ENCODE measurements at regions not wholly inside any gene's neighbourhood (a gene's known extent, or its start where the extent isn't known, plus 50 kb on each side); places are given as distances from the start of the nearest gene placed in this dataset.
A peak's percentile ranks its signal among the peaks of the same experiment; 100 is the strongest.

DNA sequence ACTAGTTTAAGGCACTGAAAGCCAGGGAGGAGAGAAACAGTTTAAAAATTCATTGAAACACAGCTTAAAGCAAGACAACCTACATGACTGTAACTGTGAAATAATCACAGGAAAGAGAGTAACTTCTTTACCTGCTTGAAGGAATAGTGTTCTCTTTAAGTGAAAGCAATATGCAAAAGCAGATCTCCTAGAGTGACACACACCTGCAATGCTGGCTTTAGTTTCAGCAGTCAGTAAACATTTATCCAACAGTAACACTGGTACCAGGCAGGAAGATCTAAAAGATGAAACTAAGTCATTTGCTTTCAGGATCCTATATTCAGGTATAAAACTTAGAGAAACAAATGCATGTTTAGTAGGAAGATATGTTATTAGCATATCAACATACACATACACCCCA, 85.3 kb upstream of the PPM1H start:
- TF ChIP-seq CTCF (IDR thresholded peaks at IDR 0.05; ENCODE audit: control extremely low read depth, extremely low read depth): no peak
- Histone ChIP-seq H3K9ac (ENCODE audit: insufficient read depth in 1 of 2, low read length in 2 of 2) (no peak overlapping the region), H3K27me3 (ENCODE audit: control insufficient read depth in 3 of 3, insufficient read depth in 3 of 3, low read length in 2 of 3) (no peaks in the 10 kb centered on the region), H3K27ac (ENCODE audit: low read depth in 1 of 2, low read length in 1 of 2) (no peak overlapping the region), H3K4me3 (no peak overlapping the region), H3K4me1 (ENCODE audit: control insufficient read depth in 5 of 5, insufficient read depth in 5 of 5, low read length in 5 of 5) (no peaks in the 10 kb centered on the region), H3K36me3 (ENCODE audit: control insufficient read depth in 4 of 4, insufficient read depth in 4 of 4, low read length in 4 of 4) (no peaks in the 10 kb centered on the region), H3K9me3 (ENCODE audit: control insufficient read depth in 4 of 4, insufficient read depth in 3 of 4, low read length in 3 of 4) (no peaks in the 10 kb centered on the region)
- DNase-seq (no peak), ATAC-seq (ENCODE audit: insufficient read depth, low FRiP score) (no peak)

- no peak overlapping the region for H3K27ac ChIP-seq (ENCODE audit: low read depth in 1 of 2, low read length in 1 of 2)
- H3K36me3 ChIP-seq (ENCODE audit: control insufficient read depth in 4 of 4, insufficient read depth in 4 of 4, low read length in 4 of 4): no peaks in the 10 kb centered on the region
- H3K4me3 ChIP-seq: no peak overlapping the region
- ATAC-seq (ENCODE audit: insufficient read depth, low FRiP score): no peak
- DNase-seq: no peak
- TF ChIP-seq CTCF (IDR thresholded peaks at IDR 0.05; ENCODE audit: control extremely low read depth, extremely low read depth): no peak
- no peaks in the 10 kb centered on the region for H3K27me3 ChIP-seq (ENCODE audit: control insufficient read depth in 3 of 3, insufficient read depth in 3 of 3, low read length in 2 of 3)
- no peaks in the 10 kb centered on the region for H3K9me3 ChIP-seq (ENCODE audit: control insufficient read depth in 4 of 4, insufficient read depth in 3 of 4, low read length in 3 of 4)
- no peaks in the 10 kb centered on the region for H3K4me1 ChIP-seq (ENCODE audit: control insufficient read depth in 5 of 5, insufficient read depth in 5 of 5, low read length in 5 of 5)
- H3K9ac ChIP-seq (ENCODE audit: insufficient read depth in 1 of 2, low read length in 2 of 2): no peak overlapping the region
- WGBS, 2 donors: 55 to 67% methylated on average over 4 of the region's 4 CpGs
These were observed 83.3 kb upstream of the PPM1H start for GRCh38 chr12:63018273-63018672.

DNA sequence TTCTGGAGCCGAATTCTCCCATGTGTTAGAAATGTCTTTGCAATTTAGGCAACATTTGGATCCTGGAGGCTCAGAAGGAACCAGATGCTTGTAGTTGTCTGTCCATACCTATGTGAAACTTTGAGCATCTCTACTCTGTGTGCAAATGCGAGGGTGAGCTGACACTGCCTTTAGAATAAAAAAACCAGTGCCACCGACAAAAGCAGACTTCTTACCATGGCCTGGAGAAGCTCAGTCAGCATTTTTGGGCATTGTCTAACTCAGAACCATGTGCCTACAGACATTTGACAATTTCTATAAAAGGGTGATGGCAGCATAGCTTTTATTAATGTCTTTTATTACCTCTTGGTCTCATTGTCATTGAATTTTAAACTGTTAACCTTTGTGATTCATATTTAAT, 78.4 kb upstream of the PPM1H start:
- no peaks in the 10 kb centered on the region for H3K27me3 ChIP-seq (ENCODE audit: control insufficient read depth in 3 of 3, insufficient read depth in 3 of 3, low read length in 2 of 3)
- H3K4me1 ChIP-seq (ENCODE audit: control insufficient read depth in 5 of 5, insufficient read depth in 5 of 5, low read length in 5 of 5): no peaks in the 10 kb centered on the region
- no peak overlapping the region for H3K27ac ChIP-seq (ENCODE audit: low read depth in 1 of 2, low read length in 1 of 2)
- WGBS, 2 donors: 92 to 97% methylated on average over 3 of the region's 3 CpGs
- H3K9ac ChIP-seq (ENCODE audit: insufficient read depth in 1 of 2, low read length in 2 of 2): no peak overlapping the region
- DNase-seq (no peak), ATAC-seq (ENCODE audit: insufficient read depth, low FRiP score) (no peak)
- no peak for TF ChIP-seq CTCF (IDR thresholded peaks at IDR 0.05; ENCODE audit: control extremely low read depth, extremely low read depth)
- no peak overlapping the region for H3K4me3 ChIP-seq
- peaks cover 0 to 4% (median 0%) of the 10 kb centered on the region in 4 donors for H3K9me3 ChIP-seq (ENCODE audit: control insufficient read depth in 4 of 4, insufficient read depth in 3 of 4, low read length in 3 of 4)
- no peaks in the 10 kb centered on the region for H3K36me3 ChIP-seq (ENCODE audit: control insufficient read depth in 4 of 4, insufficient read depth in 4 of 4, low read length in 4 of 4)

DNA sequence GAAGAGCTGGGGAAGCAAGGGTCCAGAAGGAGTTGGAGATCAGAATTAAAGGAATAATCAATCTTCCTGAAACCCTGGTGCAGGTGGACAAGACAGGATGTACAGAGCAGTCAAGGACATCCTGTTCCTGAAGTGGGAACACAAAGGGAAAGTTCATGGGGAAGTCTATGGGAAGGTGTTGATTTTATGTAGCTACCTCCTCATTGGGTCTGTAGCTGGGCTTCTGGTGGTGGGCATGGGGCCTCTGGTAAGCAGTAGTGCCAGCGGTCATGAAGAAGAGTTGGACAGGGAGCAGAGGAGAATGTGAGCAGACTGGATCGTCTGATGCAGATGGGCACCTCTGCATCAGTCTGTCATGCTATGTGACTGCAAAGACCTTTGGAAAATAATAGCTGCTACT, 75.7 kb upstream of the PPM1H start:
- Histone ChIP-seq H3K4me3 (no peak overlapping the region), H3K36me3 (ENCODE audit: control insufficient read depth in 4 of 4, insufficient read depth in 4 of 4, low read length in 4 of 4) (no peaks in the 10 kb centered on the region), H3K4me1 (ENCODE audit: control insufficient read depth in 5 of 5, insufficient read depth in 5 of 5, low read length in 5 of 5) (no peaks in the 10 kb centered on the region), H3K27me3 (ENCODE audit: control insufficient read depth in 3 of 3, insufficient read depth in 3 of 3, low read length in 2 of 3) (no peaks in the 10 kb centered on the region), H3K9ac (ENCODE audit: insufficient read depth in 1 of 2, low read length in 2 of 2) (no peak overlapping the region), H3K9me3 (ENCODE audit: control insufficient read depth in 4 of 4, insufficient read depth in 3 of 4, low read length in 3 of 4) (peaks cover 0 to 4% (median 0%) of the 10 kb centered on the region in 4 donors), H3K27ac (ENCODE audit: low read depth in 1 of 2, low read length in 1 of 2) (no peak overlapping the region)
- no peak for ATAC-seq (ENCODE audit: insufficient read depth, low FRiP score)
- peak in 2 of 3 donors; percentile 6 to 15 for DNase-seq
- WGBS, 2 donors: 71 to 89% methylated on average over 2 of the region's 2 CpGs
- no peak for TF ChIP-seq CTCF (IDR thresholded peaks at IDR 0.05; ENCODE audit: control extremely low read depth, extremely low read depth)
